Hepatocyte (in vitro differentiated cells): ENCODE measurements at regions not wholly inside any gene's neighbourhood (a gene's known extent, or its start where the extent isn't known, plus 50 kb on each side); places are given as distances from the start of the nearest gene placed in this dataset.

Experiments
- EZH2 ChIP-seq: fragments of 200-600 bp; sonication (generic); IDR thresholded peaks from 2 replicates; pipeline ENCODE4 v1.6.1; 2016; ENCODE audit warnings: antibody characterized with exemption, mild to moderate bottlenecking, borderline replicate concordance
- TF ChIP-seq, protein P1 (sequence below): fragments of 200-600 bp; sonication (generic); IDR thresholded peaks from 2 replicates; pipeline ENCODE4 v1.5.1; 2016; ENCODE audit warnings: antibody characterized with exemption, mild to moderate bottlenecking; ENCODE audit not compliant: poor library complexity

DNA sequence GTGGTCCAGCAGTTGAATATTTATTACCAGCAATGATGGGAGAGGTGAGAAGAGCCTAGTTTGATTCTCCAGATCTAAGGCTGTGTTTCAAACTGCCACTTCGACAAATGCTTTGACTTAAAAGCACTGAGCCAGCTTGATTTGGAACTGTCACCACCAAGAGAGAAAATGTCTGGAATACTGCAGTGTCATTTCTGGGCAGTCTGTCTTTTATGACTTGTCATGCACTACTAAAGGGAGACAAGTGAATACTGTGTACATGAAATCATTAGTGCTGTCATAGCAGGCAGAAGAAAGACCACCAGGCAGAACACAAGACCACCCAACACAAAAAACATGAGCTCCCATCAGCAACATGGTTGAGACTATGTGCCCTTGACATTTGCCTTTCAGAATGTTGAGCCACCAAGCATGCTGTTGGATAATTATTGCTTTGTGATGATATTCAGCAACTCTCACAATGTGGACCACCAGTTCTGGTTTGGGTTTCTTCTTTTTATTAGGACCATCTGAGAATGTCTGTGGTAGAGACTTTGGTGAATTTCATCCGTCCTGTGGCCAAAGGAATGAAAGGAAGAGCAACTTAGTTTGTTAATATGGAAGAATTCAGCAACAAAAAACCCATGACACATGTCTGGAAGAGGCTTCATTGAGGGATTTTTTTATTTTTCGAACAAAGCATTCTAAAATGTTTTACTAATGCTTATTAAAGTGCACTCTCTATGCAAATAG is 125.8 kb downstream of the NTMT2 start:
- TF ChIP-seq, protein P1, sequence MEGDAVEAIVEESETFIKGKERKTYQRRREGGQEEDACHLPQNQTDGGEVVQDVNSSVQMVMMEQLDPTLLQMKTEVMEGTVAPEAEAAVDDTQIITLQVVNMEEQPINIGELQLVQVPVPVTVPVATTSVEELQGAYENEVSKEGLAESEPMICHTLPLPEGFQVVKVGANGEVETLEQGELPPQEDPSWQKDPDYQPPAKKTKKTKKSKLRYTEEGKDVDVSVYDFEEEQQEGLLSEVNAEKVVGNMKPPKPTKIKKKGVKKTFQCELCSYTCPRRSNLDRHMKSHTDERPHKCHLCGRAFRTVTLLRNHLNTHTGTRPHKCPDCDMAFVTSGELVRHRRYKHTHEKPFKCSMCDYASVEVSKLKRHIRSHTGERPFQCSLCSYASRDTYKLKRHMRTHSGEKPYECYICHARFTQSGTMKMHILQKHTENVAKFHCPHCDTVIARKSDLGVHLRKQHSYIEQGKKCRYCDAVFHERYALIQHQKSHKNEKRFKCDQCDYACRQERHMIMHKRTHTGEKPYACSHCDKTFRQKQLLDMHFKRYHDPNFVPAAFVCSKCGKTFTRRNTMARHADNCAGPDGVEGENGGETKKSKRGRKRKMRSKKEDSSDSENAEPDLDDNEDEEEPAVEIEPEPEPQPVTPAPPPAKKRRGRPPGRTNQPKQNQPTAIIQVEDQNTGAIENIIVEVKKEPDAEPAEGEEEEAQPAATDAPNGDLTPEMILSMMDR = no peak
- TF ChIP-seq EZH2 = no peak
